Osteocyte (in vitro differentiated cells): ENCODE measurements at regions not wholly inside any gene's neighbourhood (a gene's known extent, or its start where the extent isn't known, plus 50 kb on each side); places are given as distances from the start of the nearest gene placed in this dataset.

Experiments
- DNase-seq: peaks from one replicate; pipeline ENCODE4 v3.0.0; 2021; ENCODE audit warnings: mixed read lengths; ENCODE audit not compliant: unreplicated experiment; ENCODE audit errors: extremely low spot score
- H3K27ac Mint-ChIP-seq: one replicate; pipeline ENCODE4 v1.8.0; 2021; ENCODE audit warnings: mild to moderate bottlenecking, mixed read lengths; ENCODE audit not compliant: unreplicated experiment
- H3K27me3 Mint-ChIP-seq: one replicate; pipeline ENCODE4 v1.8.0; 2021; ENCODE audit warnings: mixed read lengths; ENCODE audit not compliant: unreplicated experiment
- H3K36me3 Mint-ChIP-seq: one replicate; pipeline ENCODE4 v1.8.0; 2021; ENCODE audit warnings: mixed read lengths; ENCODE audit not compliant: unreplicated experiment
- H3K4me1 Mint-ChIP-seq: one replicate; pipeline ENCODE4 v1.8.0; 2021; ENCODE audit warnings: mixed read lengths; ENCODE audit not compliant: unreplicated experiment
- H3K4me3 Mint-ChIP-seq: one replicate; pipeline ENCODE4 v1.8.0; 2021; ENCODE audit warnings: mild to moderate bottlenecking, moderate library complexity, mixed read lengths; ENCODE audit not compliant: unreplicated experiment
- H3K9me3 Mint-ChIP-seq: one replicate; pipeline ENCODE4 v1.8.0; 2021; ENCODE audit warnings: mixed read lengths; ENCODE audit not compliant: unreplicated experiment
- CTCF ChIP-seq: fragments of 200-600 bp; sonication (generic); IDR thresholded peaks from 2 replicates; pipeline ENCODE4 v1.5.0; 2021; ENCODE audit warnings: antibody characterized with exemption, mild to moderate bottlenecking, moderate library complexity

GRCh38 chr4:123558865-123559264 lies 162.3 kb downstream of the SPRY1 start:
- TF ChIP-seq CTCF: no peak
- H3K9me3 Mint-ChIP-seq: no peaks in the 10 kb centered on the region
- H3K27ac Mint-ChIP-seq: no peak overlapping the region
- peaks cover 63% of the 10 kb centered on the region for H3K4me1 Mint-ChIP-seq
- H3K4me3 Mint-ChIP-seq: no peak overlapping the region
- H3K36me3 Mint-ChIP-seq: no peaks in the 10 kb centered on the region
- DNase-seq: no peak
- H3K27me3 Mint-ChIP-seq: no peaks in the 10 kb centered on the region

- Mint-ChIP-seq H3K27ac (peak overlapping the region; percentile 46), H3K27me3 (no peaks in the 10 kb centered on the region), H3K9me3 (no peaks in the 10 kb centered on the region), H3K36me3 (no peaks in the 10 kb centered on the region), H3K4me3 (no peak overlapping the region), H3K4me1 (peaks cover 50% of the 10 kb centered on the region)
- TF ChIP-seq CTCF: peak; percentile 11
- no peak for DNase-seq
Observed at GRCh38 chr4:123559955-123560871, 163.6 kb downstream of the SPRY1 start.

GRCh38 chr4:123561525-123561924 lies 164.9 kb downstream of the SPRY1 start:
- DNase-seq: no peak

GRCh38 chr4:123562994-123563750 lies 166.6 kb downstream of the SPRY1 start:
- peaks cover 2% of the 10 kb centered on the region for H3K36me3 Mint-ChIP-seq
- DNase-seq: no peak

More at GRCh38 chr4:123561525-123561924, 164.9 kb downstream of the SPRY1 start:
- Mint-ChIP-seq H3K27ac (no peak overlapping the region), H3K4me1 (peaks cover 37% of the 10 kb centered on the region), H3K9me3 (peaks cover 7% of the 10 kb centered on the region), H3K27me3 (no peaks in the 10 kb centered on the region), H3K36me3 (no peaks in the 10 kb centered on the region), H3K4me3 (no peak overlapping the region)
- TF ChIP-seq CTCF: no peak

More at GRCh38 chr4:123562994-123563750, 166.6 kb downstream of the SPRY1 start:
- no peak for TF ChIP-seq CTCF
- no peak overlapping the region for H3K27ac Mint-ChIP-seq
- peaks cover 20% of the 10 kb centered on the region for H3K9me3 Mint-ChIP-seq
- peaks cover 27% of the 10 kb centered on the region for H3K4me1 Mint-ChIP-seq
- H3K4me3 Mint-ChIP-seq: no peak overlapping the region
- H3K27me3 Mint-ChIP-seq: no peaks in the 10 kb centered on the region
